ENCODE measurements at regions not wholly inside any gene's neighbourhood (a gene's known extent, or its start where the extent isn't known, plus 50 kb on each side); places are given as distances from the start of the nearest gene placed in this dataset.
"Not testable (repeated sequence)": the region's sequence is repeated elsewhere in the genome, so short reads cannot be mapped to it uniquely, and the experiment has no call there.

GRCh38 chr3:106092792-106093191, 224.0 kb upstream of the CBLB start:
- H3K9me3 ChIP-seq = no peaks in the 10 kb centered on the region
- DNase-seq = no peak
- no peak for TF ChIP-seq CTCF (IDR thresholded peaks at IDR 0.05)
- intact Hi-C loops (cut with DNase I; ENCODE audit: low total_unique reads) = no loop called here
- no peaks in the 10 kb centered on the region for H3K27me3 ChIP-seq
- no peaks in the 10 kb centered on the region for H3K36me3 ChIP-seq
- H3K27ac ChIP-seq = no peak overlapping the region
- H3K4me1 ChIP-seq = no peaks in the 10 kb centered on the region
- H3K4me3 ChIP-seq = no peak overlapping the region

GRCh38 chr3:106093616-106094015, 224.8 kb upstream of the CBLB start:
- H3K27me3 ChIP-seq = no peaks in the 10 kb centered on the region
- no peaks in the 10 kb centered on the region for H3K36me3 ChIP-seq
- intact Hi-C loops (cut with DNase I; ENCODE audit: low total_unique reads) = no loop called here
- no peaks in the 10 kb centered on the region for H3K4me1 ChIP-seq
- H3K4me3 ChIP-seq = no peak overlapping the region
- no peak overlapping the region for H3K27ac ChIP-seq
- no peak for DNase-seq
- TF ChIP-seq CTCF (IDR thresholded peaks at IDR 0.05) = no peak
- no peaks in the 10 kb centered on the region for H3K9me3 ChIP-seq

GRCh38 chr3:106097817-106098435, 229.1 kb upstream of the CBLB start:
- H3K4me1 ChIP-seq = no peaks in the 10 kb centered on the region
- no peak for DNase-seq
- H3K27me3 ChIP-seq = no peaks in the 10 kb centered on the region
- H3K9me3 ChIP-seq = no peaks in the 10 kb centered on the region
- no peak overlapping the region for H3K27ac ChIP-seq
- H3K36me3 ChIP-seq = no peaks in the 10 kb centered on the region
- no peak for TF ChIP-seq CTCF (IDR thresholded peaks at IDR 0.05)
- intact Hi-C loops (cut with DNase I; ENCODE audit: low total_unique reads) = no loop called here
- no peak overlapping the region for H3K4me3 ChIP-seq

- DNase-seq = no peak
- H3K9me3 ChIP-seq = no peaks in the 10 kb centered on the region
- TF ChIP-seq CTCF (IDR thresholded peaks at IDR 0.05) = no peak
- H3K36me3 ChIP-seq = no peaks in the 10 kb centered on the region
- H3K4me1 ChIP-seq = no peaks in the 10 kb centered on the region
- H3K27me3 ChIP-seq = no peaks in the 10 kb centered on the region
- H3K27ac ChIP-seq = no peak overlapping the region
- intact Hi-C loops (cut with DNase I; ENCODE audit: low total_unique reads) = no loop called here
- no peak overlapping the region for H3K4me3 ChIP-seq
Observed at GRCh38 chr3:106103383-106103782, 234.6 kb upstream of the CBLB start.

- no peaks in the 10 kb centered on the region for H3K4me1 ChIP-seq
- intact Hi-C loops (cut with DNase I; ENCODE audit: low total_unique reads) = no loop called here
- TF ChIP-seq CTCF (IDR thresholded peaks at IDR 0.05) = no peak
- H3K4me3 ChIP-seq = no peak overlapping the region
- no peaks in the 10 kb centered on the region for H3K27me3 ChIP-seq
- H3K36me3 ChIP-seq = no peaks in the 10 kb centered on the region
- no peak for DNase-seq
- H3K27ac ChIP-seq = no peak overlapping the region
- no peaks in the 10 kb centered on the region for H3K9me3 ChIP-seq
Observed at GRCh38 chr3:106104078-106104477, 235.3 kb upstream of the CBLB start.

- Histone ChIP-seq H3K27ac (no peak overlapping the region), H3K27me3 (no peaks in the 10 kb centered on the region), H3K4me3 (no peak overlapping the region), H3K9me3 (no peaks in the 10 kb centered on the region), H3K4me1 (no peaks in the 10 kb centered on the region), H3K36me3 (no peaks in the 10 kb centered on the region)
- intact Hi-C loops (cut with DNase I; ENCODE audit: low total_unique reads) = no loop called here
- TF ChIP-seq CTCF (IDR thresholded peaks at IDR 0.05) = no peak
- DNase-seq = no peak
Observed at GRCh38 chr3:106108925-106109324, 240.1 kb upstream of the CBLB start.

GRCh38 chr3:106112561-106112960, 243.7 kb upstream of the CBLB start:
- intact Hi-C loops (cut with DNase I; ENCODE audit: low total_unique reads); H3K27ac ChIP-seq; H3K27me3 ChIP-seq; DNase-seq; H3K9me3 ChIP-seq; H3K4me3 ChIP-seq; H3K4me1 ChIP-seq; H3K36me3 ChIP-seq: not testable (repeated sequence)

Data from tibial artery (tissue), 4 donors.